ENCODE measurements at regions not wholly inside any gene's neighbourhood (a gene's known extent, or its start where the extent isn't known, plus 50 kb on each side); places are given as distances from the start of the nearest gene placed in this dataset.
A peak's percentile ranks its signal among the peaks of the same experiment; 100 is the strongest.

DNA sequence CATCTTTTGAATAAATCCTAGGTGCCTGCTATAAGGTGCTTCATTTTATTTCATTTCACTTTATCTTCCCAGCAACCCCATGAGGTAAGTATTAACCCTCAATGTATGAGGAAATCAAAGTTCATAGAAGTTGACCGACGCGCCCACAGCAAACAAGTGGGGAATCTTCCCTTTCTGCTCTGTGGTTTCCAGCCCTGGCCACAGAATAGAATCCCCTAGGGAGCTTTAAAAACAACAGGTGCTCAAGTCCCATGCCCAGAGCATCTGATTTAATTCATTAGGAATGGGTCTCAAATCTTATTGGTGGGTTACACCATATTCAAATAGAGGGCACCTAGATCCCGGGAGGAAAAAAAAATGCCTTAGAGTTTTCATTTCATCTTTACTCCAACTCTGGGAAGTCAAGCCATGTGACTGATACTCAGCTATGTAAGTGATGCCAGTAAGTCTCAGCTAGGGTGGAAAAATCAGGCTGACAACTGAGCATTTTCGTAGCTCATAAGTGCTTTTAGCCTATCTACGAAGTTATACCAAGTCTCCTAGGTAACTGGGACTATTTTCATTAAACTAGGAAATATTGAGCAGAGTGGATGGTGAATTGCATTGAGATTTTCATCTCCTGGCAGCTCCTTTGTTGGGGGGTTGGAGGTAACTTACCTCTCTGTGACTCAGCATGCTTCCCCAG, 353.4 kb upstream of the SLC30A5 start:
- Histone ChIP-seq H3K27me3 (ENCODE audit: control insufficient read depth in 1 of 2, insufficient read depth in 2 of 2, low read length in 2 of 2) (no peaks in the 10 kb centered on the region), H3K4me1 (ENCODE audit: insufficient read depth, low read length) (no peaks in the 10 kb centered on the region), H3K4me3 (ENCODE audit: low read length) (no peak overlapping the region), H3K36me3 (ENCODE audit: insufficient read depth, low read length) (no peaks in the 10 kb centered on the region), H3K27ac (ENCODE audit: low read depth in 1 of 2, low read length in 2 of 2) (no peak overlapping the region), H3K9me3 (ENCODE audit: control insufficient read depth in 1 of 2, insufficient read depth in 1 of 2, low read length in 2 of 2) (no peaks in the 10 kb centered on the region)
- POLR2A ChIA-PET, result no interaction called here
- CTCF ChIA-PET, result no interaction called here
- no peaks in the 10 kb centered on the region for H3K36me3 Mint-ChIP-seq (ENCODE audit: low read depth)
- peaks cover 6% of the 10 kb centered on the region for H3K4me1 Mint-ChIP-seq (ENCODE audit: low read depth)
- TF ChIP-seq, protein P1, sequence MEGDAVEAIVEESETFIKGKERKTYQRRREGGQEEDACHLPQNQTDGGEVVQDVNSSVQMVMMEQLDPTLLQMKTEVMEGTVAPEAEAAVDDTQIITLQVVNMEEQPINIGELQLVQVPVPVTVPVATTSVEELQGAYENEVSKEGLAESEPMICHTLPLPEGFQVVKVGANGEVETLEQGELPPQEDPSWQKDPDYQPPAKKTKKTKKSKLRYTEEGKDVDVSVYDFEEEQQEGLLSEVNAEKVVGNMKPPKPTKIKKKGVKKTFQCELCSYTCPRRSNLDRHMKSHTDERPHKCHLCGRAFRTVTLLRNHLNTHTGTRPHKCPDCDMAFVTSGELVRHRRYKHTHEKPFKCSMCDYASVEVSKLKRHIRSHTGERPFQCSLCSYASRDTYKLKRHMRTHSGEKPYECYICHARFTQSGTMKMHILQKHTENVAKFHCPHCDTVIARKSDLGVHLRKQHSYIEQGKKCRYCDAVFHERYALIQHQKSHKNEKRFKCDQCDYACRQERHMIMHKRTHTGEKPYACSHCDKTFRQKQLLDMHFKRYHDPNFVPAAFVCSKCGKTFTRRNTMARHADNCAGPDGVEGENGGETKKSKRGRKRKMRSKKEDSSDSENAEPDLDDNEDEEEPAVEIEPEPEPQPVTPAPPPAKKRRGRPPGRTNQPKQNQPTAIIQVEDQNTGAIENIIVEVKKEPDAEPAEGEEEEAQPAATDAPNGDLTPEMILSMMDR (IDR thresholded peaks at IDR 0.05), result no peak
- no peak overlapping the region for H3K4me3 Mint-ChIP-seq
- DNase-seq (no peak), ATAC-seq (ENCODE audit: poor library complexity) (no peak)
- H3K9me3 Mint-ChIP-seq, result no peaks in the 10 kb centered on the region
- H3K27me3 Mint-ChIP-seq, result no peaks in the 10 kb centered on the region
- H3K27ac Mint-ChIP-seq, result no peak overlapping the region
- intact Hi-C loops (cut with DNase I, micrococcal nuclease), result loop anchor here in 1 of 2 experiments (10.0 kb wide), 1 partner anchor 456 kb away; no protein-coding TSS in a partner anchor

DNA sequence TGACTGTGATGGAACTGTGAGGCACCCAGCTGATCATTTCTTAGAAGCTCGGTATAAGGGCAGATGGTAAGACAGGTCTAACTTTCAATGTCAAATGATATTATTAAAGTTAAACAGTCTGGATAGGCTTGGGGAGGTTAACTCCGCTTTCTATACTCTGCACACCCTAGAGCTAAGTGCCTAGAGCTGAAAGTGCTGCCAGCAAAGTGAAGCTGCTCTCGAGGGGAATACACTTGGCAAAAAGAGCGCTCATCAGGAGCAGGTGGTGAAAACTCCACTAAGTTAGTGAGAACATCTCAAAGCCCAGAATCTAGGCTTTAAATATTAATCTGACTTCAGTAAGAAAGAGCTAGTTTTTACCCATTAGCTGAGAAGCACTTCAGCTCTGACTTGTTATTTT, 349.6 kb upstream of the SLC30A5 start:
- Mint-ChIP-seq H3K9me3 (no peaks in the 10 kb centered on the region), H3K4me1 (ENCODE audit: low read depth) (peaks cover 4% of the 10 kb centered on the region), H3K27ac (no peak overlapping the region), H3K4me3 (no peak overlapping the region), H3K36me3 (ENCODE audit: low read depth) (no peaks in the 10 kb centered on the region), H3K27me3 (no peaks in the 10 kb centered on the region)
- CTCF ChIA-PET, result no interaction called here
- no peak overlapping the region for H3K27ac ChIP-seq (ENCODE audit: low read depth in 1 of 2, low read length in 2 of 2)
- no peak for DNase-seq
- H3K4me1 ChIP-seq (ENCODE audit: insufficient read depth, low read length), result no peaks in the 10 kb centered on the region
- H3K36me3 ChIP-seq (ENCODE audit: insufficient read depth, low read length), result no peaks in the 10 kb centered on the region
- no peak overlapping the region for H3K4me3 ChIP-seq (ENCODE audit: low read length)
- intact Hi-C loops (cut with DNase I, micrococcal nuclease), result loop anchor here in 1 of 2 experiments (10.0 kb wide), 1 partner anchor 459 kb away; no protein-coding TSS in a partner anchor
- TF ChIP-seq, protein P1 (IDR thresholded peaks at IDR 0.05), result no peak
- no peak for ATAC-seq (ENCODE audit: poor library complexity)
- POLR2A ChIA-PET, result no interaction called here
- H3K27me3 ChIP-seq (ENCODE audit: control insufficient read depth in 1 of 2, insufficient read depth in 2 of 2, low read length in 2 of 2), result no peaks in the 10 kb centered on the region
- no peaks in the 10 kb centered on the region for H3K9me3 ChIP-seq (ENCODE audit: control insufficient read depth in 1 of 2, insufficient read depth in 1 of 2, low read length in 2 of 2)

DNA sequence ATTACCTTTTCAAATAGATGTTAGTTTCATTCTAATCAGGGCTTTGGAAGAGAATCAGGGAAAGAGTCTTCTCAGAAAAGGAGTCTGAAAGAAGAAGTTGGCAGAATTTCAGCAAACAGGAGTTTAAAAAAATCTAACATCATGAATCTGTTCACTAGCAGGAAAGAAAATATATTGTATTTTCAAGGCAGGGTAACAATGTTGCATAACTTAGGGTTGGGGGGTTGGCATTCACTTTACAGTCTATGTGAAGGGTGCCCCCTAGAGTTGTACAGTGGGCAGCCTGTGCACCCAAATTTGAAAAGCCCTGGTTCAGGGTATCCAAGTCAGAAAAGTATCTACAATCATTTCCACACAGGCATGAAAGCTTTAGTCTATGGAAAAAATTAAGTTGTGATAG, 348.4 kb upstream of the SLC30A5 start:
- Mint-ChIP-seq H3K27me3 (peaks cover 6% of the 10 kb centered on the region), H3K9me3 (no peaks in the 10 kb centered on the region), H3K4me3 (no peak overlapping the region), H3K27ac (no peak overlapping the region), H3K36me3 (ENCODE audit: low read depth) (no peaks in the 10 kb centered on the region), H3K4me1 (ENCODE audit: low read depth) (peaks cover 4% of the 10 kb centered on the region)
- H3K36me3 ChIP-seq (ENCODE audit: insufficient read depth, low read length), result no peaks in the 10 kb centered on the region
- CTCF ChIA-PET, result no interaction called here
- H3K27ac ChIP-seq (ENCODE audit: low read depth in 1 of 2, low read length in 2 of 2), result no peak overlapping the region
- H3K27me3 ChIP-seq (ENCODE audit: control insufficient read depth in 1 of 2, insufficient read depth in 2 of 2, low read length in 2 of 2), result no peaks in the 10 kb centered on the region
- no peak for ATAC-seq (ENCODE audit: poor library complexity)
- no peak overlapping the region for H3K4me3 ChIP-seq (ENCODE audit: low read length)
- no peaks in the 10 kb centered on the region for H3K9me3 ChIP-seq (ENCODE audit: control insufficient read depth in 1 of 2, insufficient read depth in 1 of 2, low read length in 2 of 2)
- intact Hi-C loops (cut with DNase I, micrococcal nuclease), result loop anchor here in 1 of 2 experiments (10.0 kb wide), 1 partner anchor 461 kb away; no protein-coding TSS in a partner anchor
- H3K4me1 ChIP-seq (ENCODE audit: insufficient read depth, low read length), result no peaks in the 10 kb centered on the region
- DNase-seq, result peak in 1 of 14 experiments; percentile 21
- TF ChIP-seq, protein P1 (IDR thresholded peaks at IDR 0.05), result no peak
- POLR2A ChIA-PET, result no interaction called here

Measured in CD4-positive, alpha-beta T cell (primary cell).